ENCODE measurements at regions not wholly inside any gene's neighbourhood (a gene's known extent, or its start where the extent isn't known, plus 50 kb on each side); places are given as distances from the start of the nearest gene placed in this dataset.

- intact Hi-C loops (cut with micrococcal nuclease): no loop called here
- no peak for DNase-seq
- ChIA-PET CTCF (interaction anchor here (1.0 kb wide), 1 partner anchor 48 kb away, joined by 3 read pairs; no protein-coding TSS in a partner anchor), POLR2A (no interaction called here)
- Mint-ChIP-seq H3K27ac (no peak overlapping the region), H3K27me3 (peaks cover 4% of the 10 kb centered on the region), H3K4me1 (ENCODE audit: low read depth) (no peaks in the 10 kb centered on the region), H3K36me3 (no peaks in the 10 kb centered on the region), H3K9me3 (peaks cover 4% of the 10 kb centered on the region), H3K4me3 (no peak overlapping the region)
Measured at GRCh38 chr1:55749975-55750627, 534.9 kb upstream of the USP24 start.

GRCh38 chr1:55747408-55747841 is 532.3 kb upstream of the USP24 start:
- Mint-ChIP-seq H3K27ac (no peak overlapping the region), H3K36me3 (no peaks in the 10 kb centered on the region), H3K4me3 (no peak overlapping the region), H3K9me3 (peaks cover 4% of the 10 kb centered on the region), H3K4me1 (ENCODE audit: low read depth) (no peaks in the 10 kb centered on the region), H3K27me3 (peaks cover 4% of the 10 kb centered on the region)
- DNase-seq: no peak
- ChIA-PET CTCF (no interaction called here), POLR2A (no interaction called here)
- intact Hi-C loops (cut with micrococcal nuclease): no loop called here

- intact Hi-C loops (cut with micrococcal nuclease): no loop called here
- Mint-ChIP-seq H3K27me3 (peaks cover 4% of the 10 kb centered on the region), H3K27ac (no peak overlapping the region), H3K9me3 (peaks cover 4% of the 10 kb centered on the region), H3K36me3 (no peaks in the 10 kb centered on the region), H3K4me3 (no peak overlapping the region), H3K4me1 (ENCODE audit: low read depth) (no peaks in the 10 kb centered on the region)
- no peak for DNase-seq
- ChIA-PET POLR2A (no interaction called here), CTCF (no interaction called here)
Measured at GRCh38 chr1:55746710-55747109, 531.5 kb upstream of the USP24 start.

- ChIA-PET POLR2A (no interaction called here), CTCF (no interaction called here)
- no peak overlapping the region for H3K27ac Mint-ChIP-seq
- no peaks in the 10 kb centered on the region for H3K4me1 Mint-ChIP-seq (ENCODE audit: low read depth)
- no peaks in the 10 kb centered on the region for H3K36me3 Mint-ChIP-seq
- H3K9me3 Mint-ChIP-seq: peaks cover 2% of the 10 kb centered on the region
- H3K4me3 Mint-ChIP-seq: no peak overlapping the region
- intact Hi-C loops (cut with micrococcal nuclease): no loop called here
- DNase-seq: no peak
- H3K27me3 Mint-ChIP-seq: no peaks in the 10 kb centered on the region
Measured at GRCh38 chr1:55741516-55741915, 526.4 kb upstream of the USP24 start.

GRCh38 chr1:55735106-55735505 is 519.9 kb upstream of the USP24 start:
- Mint-ChIP-seq H3K27ac (no peak overlapping the region), H3K36me3 (no peaks in the 10 kb centered on the region), H3K4me3 (no peak overlapping the region), H3K27me3 (no peaks in the 10 kb centered on the region), H3K4me1 (ENCODE audit: low read depth) (no peaks in the 10 kb centered on the region), H3K9me3 (no peaks in the 10 kb centered on the region)
- intact Hi-C loops (cut with micrococcal nuclease): no loop called here
- ChIA-PET POLR2A (no interaction called here), CTCF (no interaction called here)
- DNase-seq: no peak

- H3K36me3 Mint-ChIP-seq: no peaks in the 10 kb centered on the region
- no peak overlapping the region for H3K27ac Mint-ChIP-seq
- ChIA-PET POLR2A (no interaction called here), CTCF (no interaction called here)
- no peaks in the 10 kb centered on the region for H3K4me1 Mint-ChIP-seq (ENCODE audit: low read depth)
- intact Hi-C loops (cut with micrococcal nuclease): no loop called here
- no peaks in the 10 kb centered on the region for H3K27me3 Mint-ChIP-seq
- no peak overlapping the region for H3K4me3 Mint-ChIP-seq
- H3K9me3 Mint-ChIP-seq: no peaks in the 10 kb centered on the region
- DNase-seq: no peak
Measured at GRCh38 chr1:55726994-55727393, 511.8 kb upstream of the USP24 start.

GRCh38 chr1:55725378-55725777 is 510.2 kb upstream of the USP24 start:
- Mint-ChIP-seq H3K27me3 (no peaks in the 10 kb centered on the region), H3K9me3 (no peaks in the 10 kb centered on the region), H3K4me1 (ENCODE audit: low read depth) (no peaks in the 10 kb centered on the region), H3K4me3 (no peak overlapping the region), H3K27ac (no peak overlapping the region), H3K36me3 (no peaks in the 10 kb centered on the region)
- intact Hi-C loops (cut with micrococcal nuclease): no loop called here
- DNase-seq: no peak
- CTCF ChIA-PET: no interaction called here
- POLR2A ChIA-PET: no interaction called here

GRCh38 chr1:55724551-55725325 is 509.6 kb upstream of the USP24 start:
- Mint-ChIP-seq H3K27ac (no peak overlapping the region), H3K36me3 (no peaks in the 10 kb centered on the region), H3K27me3 (no peaks in the 10 kb centered on the region), H3K4me3 (no peak overlapping the region), H3K9me3 (no peaks in the 10 kb centered on the region), H3K4me1 (ENCODE audit: low read depth) (no peaks in the 10 kb centered on the region)
- ChIA-PET POLR2A (no interaction called here), CTCF (no interaction called here)
- intact Hi-C loops (cut with micrococcal nuclease): no loop called here
- no peak for DNase-seq

- no peak overlapping the region for H3K27ac Mint-ChIP-seq
- no peak for DNase-seq
- H3K4me3 Mint-ChIP-seq: no peak overlapping the region
- H3K9me3 Mint-ChIP-seq: no peaks in the 10 kb centered on the region
- ChIA-PET CTCF (no interaction called here), POLR2A (no interaction called here)
- H3K36me3 Mint-ChIP-seq: no peaks in the 10 kb centered on the region
- intact Hi-C loops (cut with micrococcal nuclease): no loop called here
- no peaks in the 10 kb centered on the region for H3K27me3 Mint-ChIP-seq
- H3K4me1 Mint-ChIP-seq (ENCODE audit: low read depth): no peaks in the 10 kb centered on the region
Measured at GRCh38 chr1:55723001-55723400, 507.8 kb upstream of the USP24 start.

- no peaks in the 10 kb centered on the region for H3K4me1 Mint-ChIP-seq (ENCODE audit: low read depth)
- ChIA-PET POLR2A (no interaction called here), CTCF (no interaction called here)
- no peak overlapping the region for H3K27ac Mint-ChIP-seq
- no peak for DNase-seq
- no peaks in the 10 kb centered on the region for H3K36me3 Mint-ChIP-seq
- intact Hi-C loops (cut with micrococcal nuclease): no loop called here
- H3K9me3 Mint-ChIP-seq: no peaks in the 10 kb centered on the region
- H3K27me3 Mint-ChIP-seq: no peaks in the 10 kb centered on the region
- H3K4me3 Mint-ChIP-seq: no peak overlapping the region
Measured at GRCh38 chr1:55720261-55720660, 505.1 kb upstream of the USP24 start.

- Mint-ChIP-seq H3K27ac (no peak overlapping the region), H3K4me3 (no peak overlapping the region), H3K9me3 (no peaks in the 10 kb centered on the region), H3K27me3 (peaks cover 1% of the 10 kb centered on the region), H3K4me1 (ENCODE audit: low read depth) (no peaks in the 10 kb centered on the region), H3K36me3 (no peaks in the 10 kb centered on the region)
- DNase-seq: no peak
- intact Hi-C loops (cut with micrococcal nuclease): no loop called here
- CTCF ChIA-PET: no interaction called here
- POLR2A ChIA-PET: no interaction called here
Measured at GRCh38 chr1:55718758-55719671, 503.9 kb upstream of the USP24 start.

GRCh38 chr1:55717111-55717510 is 501.9 kb upstream of the USP24 start:
- Mint-ChIP-seq H3K9me3 (no peaks in the 10 kb centered on the region), H3K4me1 (ENCODE audit: low read depth) (no peaks in the 10 kb centered on the region), H3K27me3 (peaks cover 1% of the 10 kb centered on the region), H3K27ac (no peak overlapping the region), H3K36me3 (no peaks in the 10 kb centered on the region), H3K4me3 (no peak overlapping the region)
- intact Hi-C loops (cut with micrococcal nuclease): no loop called here
- CTCF ChIA-PET: no interaction called here
- DNase-seq: no peak
- POLR2A ChIA-PET: no interaction called here

All from activated CD4-positive, alpha-beta memory T cell treated with anti-CD3 and anti-CD28 coated beads for 36 hours (primary cell).